Right lobe of liver (tissue), 6 donors: ENCODE measurements at regions not wholly inside any gene's neighbourhood (a gene's known extent, or its start where the extent isn't known, plus 50 kb on each side); places are given as distances from the start of the nearest gene placed in this dataset.

ENCODE experiments used
- ATAC-seq, 4 donors: fragments of 200-7000 bp; cut with Tn5 transposase; one replicate each; pipeline ENCODE4 v1.9.1; 2020; ENCODE audit warnings: mild to moderate bottlenecking in 4 of 4, moderate library complexity in 4 of 4
- DNase-seq, 3 donors: peaks; one replicate each; pipeline ENCODE4 v3.0.0-alpha.2; 2020
- H3K27ac ChIP-seq, 3 donors: fragments of 200-600 bp; one replicate each; pipeline ENCODE4 v1.8.0; 2022
- H3K27me3 ChIP-seq, 2 donors: fragments of 200-600 bp; one replicate each; pipeline ENCODE4 v1.8.0; 2022
- H3K36me3 ChIP-seq, 4 donors: fragments of 200-600 bp; sonication (generic) in 1 of 4; one replicate each; pipeline versions ENCODE4 v1.5.1 to v1.8.0; 2017 to 2022; ENCODE audit warnings: control low read depth in 1 of 4
- H3K4me1 ChIP-seq, 4 donors: fragments of 200-600 bp; sonication (generic) in 1 of 4; one replicate each; pipeline versions ENCODE4 v1.5.1 to v1.8.0; 2017 to 2022; ENCODE audit warnings: control low read depth in 1 of 4
- H3K4me3 ChIP-seq, 3 donors: fragments of 200-600 bp; one replicate each; pipeline ENCODE4 v1.8.0; 2022
- H3K9me3 ChIP-seq, 4 donors: fragments of 200-600 bp; sonication (generic) in 1 of 4; one replicate each; pipeline versions ENCODE4 v1.5.1 to v1.8.0; 2017 to 2022; ENCODE audit warnings: control low read depth in 1 of 4
- POLR2A ChIP-seq: fragments of 450-650 bp; IDR thresholded peaks from one replicate; pipeline ENCODE4 v1.6.1; 2017; ENCODE audit warnings: antibody characterized with exemption, mild to moderate bottlenecking
- WGBS: methylation state at CpG from one replicate; pipeline ENCODE4 v1.1.6; 2018; ENCODE audit warnings: low coverage, low lambda C conversion rate; ENCODE audit not compliant: insufficient coverage; ENCODE audit errors: missing lambda C conversion rate; 5-methylcytosine and 5-hydroxymethylcytosine counted together
- intact Hi-C, 2 donors: fragments of 100-400 bp; cut with DNase I; formaldehyde crosslinking; loops; one replicate each; pipeline versions ENCODE4 v1.11.2 to v1.14.1; 2022
- TF ChIP-seq, protein P1 (sequence below), 4 donors: fragments of 200-600 bp in 3 of 4; fragments of 450-650 bp in 1 of 4; IDR thresholded peaks; one replicate each; pipeline versions ENCODE4 v1.5.1 to v1.8.0; 2016 to 2022; ENCODE audit warnings: antibody characterized with exemption in 4 of 4, mild to moderate bottlenecking in 2 of 4
- donor health status: DM: no; HTN: yes; CAD: no.
- donor health status: DM: no; HTN: no; CAD: no.
- donor health status: DM: no; HTN: no; CAD: no.
- donor health status: DM: no; HTN: yes; CAD: no.
- donor health status: DM: no; HTN: yes; CAD: no.

DNA sequence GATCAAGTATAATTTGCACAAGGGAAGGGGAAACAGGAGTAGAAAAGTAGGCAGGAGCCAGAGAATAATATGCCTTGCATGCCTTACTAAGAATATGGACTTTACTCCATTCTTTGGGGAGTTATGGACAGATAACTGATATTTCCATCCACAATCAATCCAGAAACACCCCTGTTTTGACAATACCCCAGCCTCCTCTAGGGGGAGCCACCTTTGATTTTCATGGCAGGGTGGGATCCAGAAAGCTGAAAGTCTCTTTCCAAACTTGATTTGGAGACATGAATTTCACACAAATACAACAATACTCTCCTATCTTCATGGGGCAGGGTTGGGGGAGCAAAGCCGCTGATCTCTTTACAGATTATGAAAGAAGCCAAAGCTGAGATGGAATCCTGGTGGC is 404.1 kb downstream of the FOXA2 start:
- DNase-seq: no peak
- TF ChIP-seq, protein P1, sequence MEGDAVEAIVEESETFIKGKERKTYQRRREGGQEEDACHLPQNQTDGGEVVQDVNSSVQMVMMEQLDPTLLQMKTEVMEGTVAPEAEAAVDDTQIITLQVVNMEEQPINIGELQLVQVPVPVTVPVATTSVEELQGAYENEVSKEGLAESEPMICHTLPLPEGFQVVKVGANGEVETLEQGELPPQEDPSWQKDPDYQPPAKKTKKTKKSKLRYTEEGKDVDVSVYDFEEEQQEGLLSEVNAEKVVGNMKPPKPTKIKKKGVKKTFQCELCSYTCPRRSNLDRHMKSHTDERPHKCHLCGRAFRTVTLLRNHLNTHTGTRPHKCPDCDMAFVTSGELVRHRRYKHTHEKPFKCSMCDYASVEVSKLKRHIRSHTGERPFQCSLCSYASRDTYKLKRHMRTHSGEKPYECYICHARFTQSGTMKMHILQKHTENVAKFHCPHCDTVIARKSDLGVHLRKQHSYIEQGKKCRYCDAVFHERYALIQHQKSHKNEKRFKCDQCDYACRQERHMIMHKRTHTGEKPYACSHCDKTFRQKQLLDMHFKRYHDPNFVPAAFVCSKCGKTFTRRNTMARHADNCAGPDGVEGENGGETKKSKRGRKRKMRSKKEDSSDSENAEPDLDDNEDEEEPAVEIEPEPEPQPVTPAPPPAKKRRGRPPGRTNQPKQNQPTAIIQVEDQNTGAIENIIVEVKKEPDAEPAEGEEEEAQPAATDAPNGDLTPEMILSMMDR (IDR thresholded peaks at IDR 0.05): no peak
- Histone ChIP-seq H3K36me3 (no peaks in the 10 kb centered on the region), H3K27me3 (no peaks in the 10 kb centered on the region), H3K4me3 (no peak overlapping the region), H3K4me1 (no peaks in the 10 kb centered on the region), H3K27ac (no peak overlapping the region), H3K9me3 (no peaks in the 10 kb centered on the region)
- 38% methylated on average over 1 of the region's 1 CpG for WGBS
- intact Hi-C loops: no loop called here
- ATAC-seq: no peak

DNA sequence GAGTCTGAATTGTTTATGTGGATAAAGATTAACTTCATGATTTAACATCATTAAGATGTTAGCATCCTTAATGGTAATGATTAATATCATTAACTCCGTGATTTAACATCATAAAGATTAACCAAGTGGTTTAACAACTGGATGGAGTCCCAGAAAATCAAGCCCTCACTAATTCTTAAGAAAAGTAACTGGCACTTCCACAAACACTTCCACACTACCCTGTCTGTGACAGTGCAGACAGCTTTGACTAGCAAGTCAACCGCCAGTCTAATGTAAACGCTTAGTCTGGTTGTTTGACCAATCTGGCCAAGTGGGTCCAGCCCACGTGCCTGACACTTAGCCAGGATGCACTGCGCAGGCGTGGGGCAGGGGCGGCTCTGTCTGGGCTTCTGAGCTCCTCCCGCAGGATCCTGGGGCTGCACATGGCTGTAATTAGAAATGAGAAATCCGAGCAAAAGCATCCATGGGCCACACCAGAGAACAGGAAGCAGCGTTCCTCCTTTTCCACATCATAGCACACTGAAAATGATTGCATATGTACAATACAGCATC is 424.2 kb downstream of the FOXA2 start:
- TF ChIP-seq, protein P1 (IDR thresholded peaks at IDR 0.05): no peak
- no peak for TF ChIP-seq POLR2A
- DNase-seq: no peak
- WGBS: 46% methylated on average over 6 of the region's 10 CpGs

DNA sequence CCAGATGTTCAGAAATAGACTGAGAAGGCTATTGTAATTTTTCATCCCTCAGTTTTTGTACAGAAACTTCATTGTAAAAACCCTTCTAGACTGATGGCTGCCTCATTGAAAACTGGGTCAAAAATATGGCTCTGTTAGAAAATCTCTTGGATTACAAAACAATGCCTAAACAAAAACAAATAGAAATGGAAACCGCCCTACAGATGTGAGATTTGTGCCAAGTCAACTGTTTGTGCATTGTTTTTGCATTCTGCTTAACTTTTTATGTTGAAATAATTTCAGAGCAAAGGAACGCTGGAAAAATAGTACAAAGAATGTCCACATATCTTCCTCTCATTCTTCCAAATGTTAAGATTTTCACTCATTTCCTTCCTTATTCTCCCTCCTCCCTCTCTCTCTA is 425.1 kb downstream of the FOXA2 start:
- DNase-seq (no peak), ATAC-seq (no peak)
- no peak overlapping the region for H3K4me3 ChIP-seq
- WGBS: 30% methylated on average over 2 of the region's 2 CpGs
- H3K27ac ChIP-seq: no peak overlapping the region
- intact Hi-C loops: no loop called here
- H3K4me1 ChIP-seq: no peaks in the 10 kb centered on the region
- H3K27me3 ChIP-seq: no peaks in the 10 kb centered on the region
- no peaks in the 10 kb centered on the region for H3K9me3 ChIP-seq
- H3K36me3 ChIP-seq: no peaks in the 10 kb centered on the region
- TF ChIP-seq POLR2A: no peak
- TF ChIP-seq, protein P1 (IDR thresholded peaks at IDR 0.05): no peak

More for the DNA sequence above, 424.2 kb downstream of the FOXA2 start:
- Histone ChIP-seq H3K4me1 (no peaks in the 10 kb centered on the region), H3K27me3 (no peaks in the 10 kb centered on the region), H3K36me3 (no peaks in the 10 kb centered on the region), H3K9me3 (no peaks in the 10 kb centered on the region), H3K27ac (no peak overlapping the region), H3K4me3 (no peak overlapping the region)
- intact Hi-C loops: no loop called here
- no peak for ATAC-seq

DNA sequence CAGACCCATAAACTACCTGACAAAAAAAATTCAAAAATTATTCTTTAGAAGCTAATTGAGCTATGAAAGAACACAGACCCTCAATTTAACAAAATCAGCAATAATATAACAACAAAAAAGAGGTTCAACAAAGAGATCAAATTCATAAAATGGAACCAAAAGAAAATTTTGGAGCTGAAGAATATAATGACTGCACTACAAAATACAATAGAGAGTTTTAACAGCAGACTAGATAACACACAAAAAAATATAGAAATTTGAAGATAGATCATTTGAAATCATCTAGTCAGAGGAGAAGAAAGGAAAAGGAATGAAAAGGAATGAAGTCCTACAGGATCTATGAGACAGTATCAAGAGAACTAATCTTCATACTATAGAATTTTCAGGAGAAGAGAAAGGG is 422.1 kb downstream of the PAX1 start:
- Histone ChIP-seq H3K4me1 (no peaks in the 10 kb centered on the region), H3K27ac (no peak overlapping the region), H3K9me3 (no peaks in the 10 kb centered on the region), H3K36me3 (no peaks in the 10 kb centered on the region), H3K4me3 (no peak overlapping the region), H3K27me3 (no peaks in the 10 kb centered on the region)
- ATAC-seq (no peak), DNase-seq (no peak)
- intact Hi-C loops: no loop called here
- TF ChIP-seq, protein P1 (IDR thresholded peaks at IDR 0.05): no peak
- TF ChIP-seq POLR2A: no peak
